ENCODE measurements at regions not wholly inside any gene's neighbourhood (a gene's known extent, or its start where the extent isn't known, plus 50 kb on each side); places are given as distances from the start of the nearest gene placed in this dataset.

DNA sequence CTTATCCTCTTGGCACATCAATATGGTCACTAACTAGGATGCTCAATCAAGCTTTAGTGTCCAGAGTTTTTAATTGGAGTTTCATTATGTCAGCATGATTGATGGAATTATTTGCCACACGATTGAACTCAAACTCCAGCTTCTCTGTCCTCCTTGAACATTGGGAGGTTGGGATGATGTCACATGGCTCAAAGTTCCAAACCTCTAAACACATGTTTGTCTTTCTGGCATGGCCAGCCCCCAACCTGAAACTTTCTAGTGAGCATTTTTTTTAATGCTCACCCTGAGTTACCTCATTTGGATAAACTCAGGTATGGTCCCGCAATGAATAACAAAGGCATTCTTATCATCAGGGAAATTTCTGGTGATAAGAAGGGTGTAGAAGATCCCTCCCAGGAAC, 86.0 kb downstream of the RHOU start:
- FAIRE-seq = no peak
- DNase-seq (ENCODE audit: extremely low spot score, insufficient read length, low read depth) = no peak

DNA sequence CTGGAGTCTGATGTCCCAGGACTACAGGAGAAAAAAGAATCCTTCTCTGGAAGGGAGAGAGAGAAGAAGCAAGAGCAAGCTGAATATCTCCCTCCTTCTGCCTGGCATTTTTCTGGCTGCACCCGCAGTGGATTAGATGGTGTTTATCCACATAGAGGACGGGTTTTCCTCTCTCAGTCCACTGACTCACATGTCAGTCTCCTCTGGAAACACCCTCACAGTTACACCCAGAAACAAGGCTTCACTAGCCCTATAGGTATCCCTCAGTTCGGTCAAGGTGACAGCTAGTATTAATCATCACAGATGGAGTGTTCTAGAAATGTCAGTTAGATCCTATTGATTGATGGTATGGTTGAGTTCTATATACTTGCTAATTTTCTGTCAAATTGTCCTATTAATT, 87.9 kb downstream of the RHOU start:
- FAIRE-seq (no peak), DNase-seq (ENCODE audit: extremely low spot score, insufficient read length, low read depth) (no peak)

DNA sequence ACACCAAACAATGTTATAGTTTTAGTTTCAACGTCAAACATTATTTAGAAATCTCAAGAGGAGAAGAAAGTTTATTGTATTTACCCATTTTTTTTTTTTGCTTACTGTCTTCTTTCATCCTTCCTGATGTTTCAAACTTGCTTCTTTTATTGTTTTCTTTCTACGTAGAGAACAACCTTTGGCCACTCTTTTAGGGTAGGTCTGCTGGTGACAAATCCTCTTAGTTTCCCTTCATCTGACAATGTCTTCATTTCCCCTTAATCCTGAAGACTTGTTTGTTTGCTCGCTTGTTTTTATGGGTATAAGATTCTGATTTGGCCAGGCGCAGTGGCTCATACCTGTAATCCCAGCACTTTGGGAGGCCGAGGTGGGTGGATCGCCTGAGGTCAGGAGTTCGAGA, 89.1 kb downstream of the RHOU start:
- DNase-seq (ENCODE audit: extremely low spot score, insufficient read length, low read depth) (no peak), FAIRE-seq (no peak)

DNA sequence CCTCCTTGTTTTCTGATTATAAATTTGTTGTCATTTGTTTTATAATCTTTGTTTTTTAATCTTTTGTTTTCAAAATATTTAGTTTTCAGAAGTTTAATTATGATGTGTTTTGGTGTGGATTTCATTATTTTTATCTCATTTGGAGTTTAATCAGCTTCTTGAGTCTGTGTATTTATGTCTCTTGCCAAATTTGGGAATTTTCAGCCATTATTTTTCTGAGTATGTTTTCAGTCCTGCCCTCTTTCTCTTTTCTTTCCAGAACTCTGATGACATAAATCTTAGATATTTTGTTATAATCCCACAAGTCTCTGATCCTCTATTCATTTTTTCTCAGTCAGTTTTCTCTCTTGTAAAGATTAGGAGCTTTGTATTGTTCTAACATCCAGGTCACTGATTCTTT, 89.8 kb downstream of the RHOU start:
- FAIRE-seq = no peak
- no peak for DNase-seq (ENCODE audit: extremely low spot score, insufficient read length, low read depth)

DNA sequence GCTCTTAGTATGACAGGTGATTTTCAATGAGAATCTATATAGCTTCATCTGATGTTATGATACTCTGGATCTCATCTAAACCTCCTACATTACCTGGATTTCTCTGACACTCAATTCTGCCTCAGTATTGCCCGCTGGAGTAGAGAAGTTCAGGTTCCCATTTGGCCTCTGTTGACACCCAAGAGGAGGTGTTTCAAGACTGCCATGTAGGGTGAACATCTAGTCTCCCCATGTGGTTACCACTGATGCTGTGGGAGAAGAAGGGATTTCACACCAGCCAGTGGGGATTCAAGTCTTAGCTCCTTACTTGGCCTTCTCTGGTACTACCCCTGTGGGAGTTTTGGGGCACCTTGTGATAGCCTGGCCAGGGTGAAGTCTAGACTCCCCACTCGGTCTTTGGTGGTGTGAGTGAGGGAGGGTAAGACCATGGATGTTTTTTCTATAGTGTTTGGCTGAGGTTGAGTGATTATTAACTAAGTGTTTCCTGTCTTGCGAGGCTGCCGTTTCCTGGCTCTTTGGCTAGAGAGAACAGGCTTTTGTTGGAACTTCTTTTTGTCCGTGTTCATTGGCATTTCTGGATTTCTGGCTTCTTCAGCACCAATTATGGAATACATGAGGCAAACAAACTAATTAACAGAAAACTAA, 90.7 kb downstream of the RHOU start:
- DNase-seq (ENCODE audit: extremely low spot score, insufficient read length, low read depth) (peak; percentile 15), FAIRE-seq (peak; percentile 95)

DNA sequence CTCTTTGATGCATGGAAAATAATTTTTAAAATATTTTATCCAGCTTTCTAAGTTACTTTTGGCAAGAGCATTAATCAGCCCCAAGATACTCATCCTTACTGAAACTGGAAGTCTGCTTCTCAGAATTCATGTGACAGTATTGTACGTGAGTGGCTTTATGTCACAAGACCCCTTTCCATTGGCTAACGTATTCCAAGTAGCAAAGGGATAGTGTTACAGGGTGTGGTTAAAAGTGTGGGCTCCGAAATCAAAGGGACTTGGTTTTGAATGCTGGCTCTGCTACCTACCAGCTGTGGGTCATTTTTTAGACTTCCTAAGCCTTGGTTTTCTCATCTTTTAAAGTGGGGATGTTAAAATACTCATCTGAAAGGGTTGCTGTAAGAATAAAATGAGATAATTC, 91.7 kb downstream of the RHOU start:
- no peak for DNase-seq (ENCODE audit: extremely low spot score, insufficient read length, low read depth)
- FAIRE-seq = peak; percentile 68

DNA sequence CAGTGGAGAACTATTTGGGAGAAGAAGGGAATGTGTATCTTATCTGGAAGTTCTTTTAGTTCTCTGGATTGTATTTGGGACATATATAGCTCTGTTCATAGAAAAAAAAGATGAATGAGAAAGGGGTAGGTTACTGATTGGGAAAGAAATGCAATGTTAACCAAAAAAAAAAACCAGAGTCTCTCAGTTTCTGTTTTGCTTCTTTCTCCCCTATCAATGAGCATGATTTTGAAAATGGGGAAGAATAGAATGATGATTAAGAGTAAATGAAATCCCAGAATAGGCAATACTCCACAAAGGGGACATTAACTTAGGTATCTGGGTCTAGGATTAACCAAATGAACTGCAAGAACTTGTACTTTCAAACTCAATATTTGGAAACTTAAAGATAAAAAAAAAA, 92.9 kb downstream of the RHOU start:
- DNase-seq (ENCODE audit: extremely low spot score, insufficient read length, low read depth) = no peak
- FAIRE-seq = no peak

DNA sequence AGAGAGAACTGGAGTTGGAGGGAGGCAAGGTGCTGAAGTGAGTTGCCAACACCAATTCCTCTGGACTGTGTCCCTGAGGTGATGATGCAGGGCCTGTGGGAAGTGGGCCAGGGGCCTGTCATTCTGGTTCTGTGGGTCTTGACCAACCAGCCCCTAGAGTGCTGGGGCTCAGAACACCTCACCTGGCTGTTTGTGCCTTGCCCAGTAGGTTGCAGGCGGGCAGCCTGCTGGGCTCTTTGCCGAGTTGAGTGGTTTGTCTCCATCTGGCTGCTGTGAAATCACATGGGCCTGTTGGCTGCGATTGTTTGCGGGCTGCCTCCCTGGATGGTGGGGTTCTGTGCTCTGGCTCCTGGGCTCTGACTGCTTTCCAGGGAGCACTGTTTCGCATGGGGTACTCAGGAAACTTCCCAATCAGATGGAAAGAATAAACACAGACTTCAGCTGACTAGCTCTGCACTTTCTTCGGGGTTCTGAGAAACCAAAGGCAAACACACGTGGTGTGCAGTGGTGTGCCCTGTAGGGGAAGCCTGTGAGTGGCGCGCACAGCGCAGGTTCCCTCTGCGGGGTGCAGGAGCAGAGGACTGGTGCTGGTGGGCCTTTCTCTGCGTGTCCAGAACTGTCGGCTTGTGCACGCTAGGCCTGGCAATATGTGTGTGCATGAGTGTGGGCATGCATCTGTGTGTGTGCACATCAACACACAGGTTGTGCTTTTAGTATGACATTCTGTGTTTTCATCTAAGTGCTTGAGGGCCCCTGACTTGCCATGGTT, 95.1 kb downstream of the RHOU start:
- DNase-seq (ENCODE audit: extremely low spot score, insufficient read length, low read depth) (no peak), FAIRE-seq (no peak)

DNA sequence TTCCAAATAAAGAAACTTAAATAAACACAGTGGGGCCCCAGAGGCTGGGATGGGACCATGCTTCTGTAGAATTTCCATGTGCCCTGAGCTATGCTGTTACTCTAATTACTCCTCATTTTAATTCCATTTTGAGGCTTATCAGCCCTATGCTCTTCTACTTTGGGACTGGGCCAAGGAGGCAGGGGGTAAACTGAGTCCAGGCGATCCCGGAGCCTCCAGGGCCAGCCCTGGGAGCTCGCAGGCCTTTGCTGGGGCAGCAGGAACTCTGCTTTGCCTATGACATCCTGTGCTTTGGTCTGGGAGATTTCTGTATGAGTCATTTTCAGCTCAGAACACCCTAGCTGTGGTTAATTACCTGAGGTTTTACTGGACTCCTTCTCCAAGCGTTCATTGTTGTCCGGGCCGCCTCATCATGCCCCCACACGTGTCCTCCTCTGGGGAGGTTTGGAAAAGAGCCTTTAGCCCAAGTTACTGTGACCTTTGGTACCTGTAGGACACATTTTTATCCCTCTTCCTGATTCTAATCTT, 95.7 kb downstream of the RHOU start:
- DNase-seq (ENCODE audit: extremely low spot score, insufficient read length, low read depth) (peak; percentile 43), FAIRE-seq (peak; percentile 87)

DNA sequence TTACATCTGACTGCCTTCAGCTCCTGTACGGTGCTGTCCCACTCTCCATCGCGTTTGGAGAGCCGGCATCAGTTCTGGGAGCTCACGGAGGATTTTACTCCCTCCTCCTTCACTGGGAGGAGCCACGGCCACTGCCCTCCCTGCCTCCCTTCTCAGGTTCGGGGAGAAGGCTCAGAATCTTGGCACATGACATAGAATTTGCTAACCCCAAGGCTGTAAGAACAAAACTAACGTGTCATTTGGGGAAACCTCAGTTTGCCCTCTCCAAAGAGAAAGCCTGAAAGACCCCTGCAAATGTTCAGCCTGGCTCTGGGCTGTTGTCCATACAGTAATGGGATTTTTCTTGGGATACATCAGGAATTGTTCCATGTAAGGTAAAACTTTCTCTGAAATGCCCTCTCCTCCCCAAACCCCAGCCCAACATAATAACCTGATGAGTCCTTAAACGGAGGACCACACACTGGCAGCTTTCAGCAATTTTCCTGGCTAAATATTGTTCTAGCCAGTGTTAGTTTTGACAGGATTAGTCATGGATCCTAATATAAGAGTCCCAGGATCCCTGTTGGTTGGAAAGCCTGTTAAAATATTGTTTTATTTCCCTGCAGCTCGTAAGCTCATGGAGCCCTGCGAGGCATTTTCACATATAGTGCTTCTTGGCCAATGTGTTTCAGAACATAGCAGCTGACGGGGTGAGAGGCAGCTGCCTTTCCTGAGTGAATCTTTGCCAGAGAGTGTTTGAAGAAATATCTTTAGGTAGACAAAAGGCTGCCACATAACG, 98.8 kb downstream of the RHOU start:
- no peak for FAIRE-seq
- no peak for DNase-seq (ENCODE audit: extremely low spot score, insufficient read length, low read depth)

DNA sequence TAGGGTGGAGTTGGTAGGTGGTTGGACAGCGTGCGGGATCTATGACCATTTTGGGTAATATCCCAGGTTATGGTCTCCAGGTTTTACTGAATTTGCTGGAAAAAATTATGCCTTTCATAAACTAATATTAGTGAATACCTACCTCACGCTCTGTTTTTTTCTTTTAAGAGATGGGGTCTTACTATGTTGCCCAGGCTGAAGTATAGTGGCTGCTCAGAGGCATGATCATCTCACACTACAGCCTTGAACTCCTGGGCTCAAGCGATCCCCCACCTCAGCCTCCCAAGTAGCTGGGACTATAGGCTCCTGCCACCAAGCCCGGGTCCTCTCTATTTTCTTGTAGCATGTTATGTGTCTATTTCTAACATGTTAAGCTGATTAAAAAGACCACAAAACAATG, 100.2 kb downstream of the RHOU start:
- DNase-seq (ENCODE audit: extremely low spot score, insufficient read length, low read depth) = no peak
- no peak for FAIRE-seq

DNA sequence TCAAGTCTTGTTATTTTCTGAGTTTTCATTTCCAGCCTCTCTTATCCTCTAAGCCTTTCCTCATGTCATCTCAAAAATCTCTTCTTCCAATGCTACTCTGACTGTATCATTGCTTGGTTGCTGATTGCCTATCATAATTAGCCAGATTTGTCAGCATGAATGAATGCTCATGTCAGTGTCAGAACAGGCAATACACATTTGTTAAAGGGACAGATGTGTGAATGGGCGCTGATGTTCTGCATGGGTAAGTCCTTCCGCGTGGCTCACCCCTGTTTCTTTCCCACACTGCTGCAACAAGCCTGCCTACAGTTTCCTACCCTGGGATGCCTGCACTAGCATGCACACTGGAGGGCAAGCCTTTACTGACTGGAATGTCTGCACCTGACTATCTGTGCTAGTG, 100.6 kb downstream of the RHOU start:
- FAIRE-seq (no peak), DNase-seq (ENCODE audit: extremely low spot score, insufficient read length, low read depth) (no peak)

DNA sequence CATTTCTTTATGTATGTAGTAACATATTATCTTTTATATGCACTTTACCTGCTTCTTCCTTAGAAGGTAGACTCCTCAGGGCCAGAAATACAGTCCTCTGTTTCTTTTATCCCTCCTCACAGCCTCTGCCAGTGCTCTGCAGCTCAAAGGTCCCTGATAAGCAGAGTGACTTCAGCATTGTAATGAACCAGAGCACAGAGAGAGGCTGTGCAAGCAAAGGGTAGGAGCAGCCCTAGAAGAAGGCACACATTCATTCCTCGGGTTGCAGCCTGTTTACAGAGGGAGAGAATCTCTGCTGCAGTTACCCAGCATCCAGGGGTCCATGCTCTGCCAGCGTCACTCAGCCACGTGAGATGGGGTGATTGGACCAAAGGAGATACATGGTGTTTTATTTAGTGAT, 101.1 kb downstream of the RHOU start:
- FAIRE-seq = no peak
- DNase-seq (ENCODE audit: extremely low spot score, insufficient read length, low read depth) = no peak

DNA sequence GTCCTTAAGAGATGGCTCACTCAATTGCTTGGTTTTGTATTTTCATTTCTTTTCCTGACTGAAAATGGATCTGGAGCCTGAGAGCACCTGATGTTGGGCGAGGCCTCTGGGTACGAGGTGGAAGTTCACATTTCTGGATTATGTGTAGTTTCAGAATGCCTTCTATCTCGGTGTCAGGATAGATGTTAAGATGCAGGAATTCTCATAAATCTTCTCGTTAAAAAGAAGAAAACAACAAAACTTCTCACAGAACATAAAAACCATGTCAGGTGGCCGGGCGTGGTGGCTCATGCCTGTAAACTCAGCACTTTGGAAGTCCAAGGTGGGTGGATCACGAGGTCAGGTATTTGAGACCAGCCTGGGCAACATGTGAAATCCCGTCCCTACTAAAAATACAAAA, 101.8 kb downstream of the RHOU start:
- FAIRE-seq (no peak), DNase-seq (ENCODE audit: extremely low spot score, insufficient read length, low read depth) (no peak)

DNA sequence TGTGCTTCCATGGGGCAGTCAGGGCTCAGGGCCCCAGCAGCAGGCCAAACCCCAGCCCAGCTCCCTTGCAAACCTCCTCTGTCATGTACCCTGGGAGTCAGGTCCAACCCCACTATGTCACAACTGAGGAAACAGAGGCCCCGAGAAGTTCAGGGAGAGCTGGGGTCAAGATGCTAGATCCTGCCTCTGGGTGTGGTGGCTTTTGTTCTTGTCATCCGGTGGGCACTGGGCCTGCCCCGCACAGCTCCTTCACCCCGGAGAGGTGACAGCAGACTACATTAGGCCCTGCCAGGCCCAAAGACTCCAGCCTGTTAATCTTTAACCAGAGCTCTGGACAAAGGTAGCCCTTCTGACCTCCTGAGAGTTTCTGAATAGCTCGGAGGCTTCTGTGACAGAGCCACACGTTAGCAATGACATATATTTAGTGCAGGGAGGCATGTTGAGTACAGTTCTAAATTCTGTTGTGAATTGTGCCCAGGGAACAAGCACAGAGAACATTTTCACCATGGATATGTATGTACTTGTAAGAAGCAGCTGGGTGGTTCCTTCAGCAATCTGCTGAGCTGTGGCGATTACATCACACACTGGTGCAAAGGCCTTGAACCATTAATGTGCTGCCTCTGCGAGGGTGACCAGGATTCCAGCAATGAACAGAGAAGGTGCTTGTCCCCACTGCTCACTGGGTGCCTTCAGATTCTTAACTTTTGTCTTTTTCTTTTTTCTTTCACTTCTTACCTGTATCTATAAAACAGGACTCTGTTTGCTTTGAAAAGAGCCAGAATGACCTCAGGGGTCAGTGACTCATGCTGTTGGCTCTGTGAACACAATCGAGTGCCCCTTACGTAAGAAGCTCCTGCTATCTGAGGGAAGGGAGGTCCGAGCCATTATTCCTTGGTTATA, 102.8 kb downstream of the RHOU start:
- FAIRE-seq (peak; percentile 72), DNase-seq (ENCODE audit: extremely low spot score, insufficient read length, low read depth) (peak; percentile 20)

DNA sequence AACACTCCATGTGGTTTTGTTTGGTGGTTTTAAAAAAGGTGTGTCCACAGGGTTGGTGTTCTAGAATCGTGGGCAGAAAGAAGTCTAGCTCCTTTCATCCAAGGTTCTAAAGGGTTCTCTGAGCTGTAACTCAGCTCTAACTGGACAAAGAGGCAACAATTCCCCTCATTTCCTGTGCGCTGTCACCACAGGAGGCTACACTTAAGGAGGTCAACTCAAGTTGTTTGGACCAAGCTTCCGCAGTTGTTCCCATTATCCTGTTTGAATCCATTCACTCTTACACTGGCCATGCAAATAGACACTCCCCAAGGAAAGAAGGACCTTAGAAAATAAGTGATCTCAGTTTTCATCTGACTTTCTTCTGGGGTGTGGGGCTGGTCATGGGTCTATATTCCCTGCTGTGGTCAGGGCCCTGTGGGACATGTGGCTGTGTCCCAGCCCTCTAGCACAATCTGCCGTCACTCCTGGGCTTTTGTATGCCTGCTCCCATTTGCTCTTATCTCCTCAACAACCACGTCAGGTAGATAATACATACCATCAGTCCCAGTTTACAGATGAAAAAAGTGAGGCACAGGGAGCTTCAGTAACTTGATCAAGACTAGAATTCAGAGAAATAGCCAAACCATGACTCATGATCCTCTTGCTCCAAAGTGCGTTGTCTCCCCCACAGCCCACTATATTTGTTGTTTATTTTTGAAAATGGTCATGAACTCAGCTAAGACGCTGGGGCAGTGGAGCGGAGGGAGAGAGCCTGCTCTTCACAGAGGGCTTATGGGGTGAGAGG, 103.6 kb downstream of the RHOU start:
- FAIRE-seq (no peak), DNase-seq (ENCODE audit: extremely low spot score, insufficient read length, low read depth) (no peak)

DNA sequence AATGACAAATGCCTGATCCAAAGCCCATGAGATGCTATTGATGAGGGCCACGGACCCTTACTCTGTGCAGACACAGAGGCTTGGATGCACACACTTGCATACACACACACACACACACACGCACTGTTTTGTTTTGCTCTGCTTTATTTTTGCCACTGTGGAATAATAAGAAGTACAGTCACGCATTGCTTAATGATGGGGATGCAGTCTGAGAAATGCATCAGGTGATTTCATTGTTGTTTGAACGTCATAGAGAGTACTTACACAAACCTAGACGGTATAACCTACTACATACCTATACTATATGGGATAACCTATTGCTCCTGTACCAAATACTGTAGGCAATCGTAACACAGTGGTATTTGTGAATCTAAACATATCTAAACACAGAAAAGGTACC, 104.4 kb downstream of the RHOU start:
- FAIRE-seq (no peak), DNase-seq (ENCODE audit: extremely low spot score, insufficient read length, low read depth) (no peak)

DNA sequence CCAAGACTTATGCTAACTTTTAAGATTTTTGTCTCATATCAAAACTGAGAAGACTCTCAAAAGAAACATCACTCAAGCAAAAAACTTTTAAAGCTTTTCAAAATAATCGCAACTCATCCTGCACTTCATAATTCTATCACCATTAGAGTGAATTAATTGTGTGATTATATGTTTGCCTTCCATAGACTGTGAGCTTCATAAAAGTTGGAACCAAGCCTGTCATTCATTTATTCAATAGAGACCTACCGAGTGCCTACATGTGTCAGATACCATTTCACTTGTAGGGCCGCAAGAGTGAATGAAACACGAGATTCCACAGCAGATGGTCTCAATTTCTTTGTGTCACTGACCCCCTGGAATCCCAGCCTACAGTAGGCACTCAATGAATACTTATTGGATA, 106.4 kb downstream of the RHOU start:
- no peak for FAIRE-seq

DNA sequence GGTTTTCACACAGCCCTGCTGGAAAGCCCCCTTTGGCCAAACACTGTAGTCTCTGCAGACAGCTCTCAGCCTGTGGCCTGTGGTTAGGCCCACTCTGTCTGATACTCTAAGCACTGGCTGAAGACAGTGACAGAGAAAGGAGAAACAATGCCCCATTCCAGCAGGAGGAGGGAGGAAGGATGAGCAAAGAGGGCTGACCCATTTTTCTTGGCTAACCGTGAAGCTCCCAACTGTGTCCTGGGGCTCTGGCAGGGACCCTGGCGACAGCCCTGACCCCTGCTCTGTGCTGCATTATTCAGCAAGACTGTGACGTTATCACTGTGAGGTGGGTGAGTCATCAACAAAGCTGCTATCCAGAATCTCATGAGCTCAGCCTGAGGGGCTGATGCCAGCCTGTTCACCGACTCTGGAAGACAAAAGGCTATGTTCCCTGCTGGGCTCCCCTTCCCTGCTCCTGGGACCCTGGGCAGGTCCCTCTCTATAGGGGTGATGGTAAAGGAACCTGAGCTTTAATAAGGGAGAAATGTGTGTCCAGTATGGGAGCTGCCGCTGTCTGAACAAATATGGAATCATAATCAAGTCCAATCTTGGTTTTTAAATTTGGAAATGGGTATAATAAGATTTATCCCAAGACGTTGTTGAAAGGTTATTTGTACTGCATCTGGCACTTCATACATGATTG, 107.0 kb downstream of the RHOU start:
- FAIRE-seq (no peak), DNase-seq (ENCODE audit: extremely low spot score, insufficient read length, low read depth) (no peak)

More for the DNA sequence above, 106.4 kb downstream of the RHOU start:
- DNase-seq (ENCODE audit: extremely low spot score, insufficient read length, low read depth) = no peak

Data from GM18507 (cell line).